Kidney (tissue), 13 donors: ENCODE measurements at regions not wholly inside any gene's neighbourhood (a gene's known extent, or its start where the extent isn't known, plus 50 kb on each side); places are given as distances from the start of the nearest gene placed in this dataset.

Source experiments
- DNase-seq, 5 donors: peaks; one replicate each; pipeline ENCODE4 v3.0.0-alpha.2; 2013 to 2020
- FAIRE-seq: peaks from 2 replicates; lab custom pipeline; 2012; peaks lifted over from hg19 to GRCh38; lab: Jason Lieb, UNC
- H3K27ac ChIP-seq, 2 donors: one replicate each; pipeline ENCODE4 v1.7.0; 2013; ENCODE audit warnings: low read depth in 2 of 2, low read length in 2 of 2, inconsistent platforms in 1 of 2
- H3K27me3 ChIP-seq: one replicate; pipeline ENCODE4 v1.7.1; 2013; ENCODE audit warnings: low read length, inconsistent platforms; ENCODE audit not compliant: control insufficient read depth, insufficient read depth
- H3K36me3 ChIP-seq, 3 donors: one replicate each; pipeline versions ENCODE4 v1.7.0 to v1.7.1; 2013; ENCODE audit warnings: low read length in 3 of 3, control low read depth in 1 of 3, inconsistent platforms in 1 of 3; ENCODE audit not compliant: insufficient read depth in 3 of 3, control insufficient read depth in 2 of 3
- H3K4me1 ChIP-seq, 3 donors: one replicate each; pipeline versions ENCODE4 v1.7.0 to v1.7.1; 2013; ENCODE audit warnings: low read length in 3 of 3, inconsistent platforms in 1 of 3, low read depth in 1 of 3; ENCODE audit not compliant: control insufficient read depth in 2 of 3, insufficient read depth in 2 of 3
- H3K4me3 ChIP-seq, 3 donors: one replicate each; pipeline versions ENCODE4 v1.7.0 to v1.8.1; 2013; ENCODE audit warnings: low read length in 3 of 3, control low read depth in 1 of 3, inconsistent platforms in 1 of 3
- H3K9ac ChIP-seq, 3 donors: one replicate each; pipeline versions ENCODE4 v1.7.0 to v1.7.1; 2013; ENCODE audit warnings: low read length in 3 of 3, control low read depth in 1 of 3, inconsistent platforms in 1 of 3
- H3K9me3 ChIP-seq, 3 donors: one replicate each; pipeline versions ENCODE4 v1.7.0 to v1.7.1; 2013; ENCODE audit warnings: low read length in 3 of 3, control low read depth in 1 of 3, inconsistent platforms in 1 of 3; ENCODE audit not compliant: control insufficient read depth in 2 of 3, insufficient read depth in 1 of 3
- intact Hi-C: fragments of 100-400 bp; cut with DNase I; formaldehyde crosslinking; loops from one replicate; pipeline ENCODE4 v1.11.1; 2022
- TF ChIP-seq, protein P1 (sequence below): IDR thresholded peaks from 3 replicates; pipeline ENCODE4 v1.5.1; 2012; ENCODE audit warnings: mild to moderate bottlenecking, moderate library complexity, borderline replicate concordance; ENCODE audit not compliant: insufficient read depth; ENCODE audit errors: extremely low read depth
- donor health status: control.
- donor health status: control.
- donor health status: control.
- donor health status: control.
- donor health status: control.
- donor health status: DM: yes; HTN: yes; CAD: no.
- donor health status: Normal renal cell carcinoma (clear cell type).

DNA sequence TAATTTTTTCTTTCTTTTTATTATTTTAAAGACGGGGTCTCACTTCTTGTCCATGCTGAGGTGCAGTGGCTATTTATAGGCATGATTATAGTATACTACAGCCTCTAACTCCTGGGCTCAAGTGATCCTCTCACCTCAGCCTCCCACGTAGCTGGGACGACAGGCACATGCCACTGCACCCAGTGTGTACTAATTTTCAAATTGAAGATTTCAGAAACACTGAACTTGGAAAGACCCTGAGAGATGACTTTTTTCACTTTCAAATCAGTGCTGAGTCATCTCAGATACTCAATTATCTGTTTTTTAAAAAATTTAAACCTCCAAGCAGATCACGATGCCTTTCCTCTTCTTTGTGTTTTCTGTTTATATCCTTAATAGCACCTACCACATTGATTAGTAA, 53.7 kb upstream of the COCH start:
- Histone ChIP-seq H3K36me3 (no peaks in the 10 kb centered on the region), H3K9me3 (peaks cover 0 to 2% (median 0%) of the 10 kb centered on the region in 3 donors), H3K27me3 (no peaks in the 10 kb centered on the region), H3K27ac (no peak overlapping the region), H3K9ac (no peak overlapping the region), H3K4me1 (no peaks in the 10 kb centered on the region), H3K4me3 (no peak overlapping the region)
- TF ChIP-seq, protein P1, sequence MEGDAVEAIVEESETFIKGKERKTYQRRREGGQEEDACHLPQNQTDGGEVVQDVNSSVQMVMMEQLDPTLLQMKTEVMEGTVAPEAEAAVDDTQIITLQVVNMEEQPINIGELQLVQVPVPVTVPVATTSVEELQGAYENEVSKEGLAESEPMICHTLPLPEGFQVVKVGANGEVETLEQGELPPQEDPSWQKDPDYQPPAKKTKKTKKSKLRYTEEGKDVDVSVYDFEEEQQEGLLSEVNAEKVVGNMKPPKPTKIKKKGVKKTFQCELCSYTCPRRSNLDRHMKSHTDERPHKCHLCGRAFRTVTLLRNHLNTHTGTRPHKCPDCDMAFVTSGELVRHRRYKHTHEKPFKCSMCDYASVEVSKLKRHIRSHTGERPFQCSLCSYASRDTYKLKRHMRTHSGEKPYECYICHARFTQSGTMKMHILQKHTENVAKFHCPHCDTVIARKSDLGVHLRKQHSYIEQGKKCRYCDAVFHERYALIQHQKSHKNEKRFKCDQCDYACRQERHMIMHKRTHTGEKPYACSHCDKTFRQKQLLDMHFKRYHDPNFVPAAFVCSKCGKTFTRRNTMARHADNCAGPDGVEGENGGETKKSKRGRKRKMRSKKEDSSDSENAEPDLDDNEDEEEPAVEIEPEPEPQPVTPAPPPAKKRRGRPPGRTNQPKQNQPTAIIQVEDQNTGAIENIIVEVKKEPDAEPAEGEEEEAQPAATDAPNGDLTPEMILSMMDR = no peak
- intact Hi-C loops = no loop called here
- FAIRE-seq = no peak
- DNase-seq = no peak

DNA sequence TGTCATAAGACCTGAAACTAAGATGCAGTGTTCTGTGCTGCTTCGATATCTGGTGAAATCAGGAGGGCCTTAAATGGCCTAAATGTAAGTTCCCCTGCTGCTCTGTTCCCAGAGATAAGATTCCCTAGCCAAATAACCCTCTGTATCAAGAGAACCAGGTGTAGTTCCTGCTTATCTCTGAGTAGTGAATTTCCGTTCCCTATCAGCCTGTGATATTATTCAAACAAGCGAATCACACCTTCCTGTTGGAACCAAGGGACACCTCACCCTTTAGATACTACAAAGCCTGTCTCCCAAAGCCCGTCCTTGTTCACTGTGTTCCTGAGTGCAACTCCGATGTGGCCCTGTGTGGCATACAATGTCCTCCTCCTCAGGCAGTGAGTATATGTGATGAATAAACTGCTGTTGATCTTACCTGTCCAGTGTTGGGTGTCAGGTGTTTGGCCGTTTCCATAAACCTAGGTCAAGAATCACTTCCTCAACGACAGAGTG, 52.2 kb upstream of the COCH start:
- H3K36me3 ChIP-seq = no peaks in the 10 kb centered on the region
- H3K27ac ChIP-seq = no peak overlapping the region
- no peaks in the 10 kb centered on the region for H3K27me3 ChIP-seq
- H3K4me3 ChIP-seq = no peak overlapping the region
- TF ChIP-seq, protein P1 = no peak
- peaks cover 0 to 8% (median 2%) of the 10 kb centered on the region in 3 donors for H3K9me3 ChIP-seq
- no peak for FAIRE-seq
- no peak overlapping the region for H3K9ac ChIP-seq
- DNase-seq = no peak
- intact Hi-C loops = no loop called here
- no peaks in the 10 kb centered on the region for H3K4me1 ChIP-seq
